ENCODE measurements at regions not wholly inside any gene's neighbourhood (a gene's known extent, or its start where the extent isn't known, plus 50 kb on each side); places are given as distances from the start of the nearest gene placed in this dataset.

GRCh38 chr2:75278821-75279379 is 79.6 kb upstream of the TACR1 start:
- no peak overlapping the region for H3K4me2 ChIP-seq

GRCh38 chr2:75278314-75278713 is 79.0 kb upstream of the TACR1 start:
- no peak for DNase-seq (ENCODE audit: low spot score)
- no peaks in the 10 kb centered on the region for H3K4me1 ChIP-seq (ENCODE audit: insufficient read depth)
- H3K4me3 ChIP-seq = no peak overlapping the region
- H2AFZ ChIP-seq = no peak overlapping the region
- TF ChIP-seq EZH2 (IDR thresholded peaks at IDR 0.05; ENCODE audit: borderline replicate concordance) = no peak
- H3K27me3 ChIP-seq = no peaks in the 10 kb centered on the region
- H3K36me3 ChIP-seq (replicated peaks; ENCODE audit: insufficient read depth, low read depth) = no peaks in the 10 kb centered on the region
- no peaks in the 10 kb centered on the region for H3K9me3 ChIP-seq (ENCODE audit: low read depth)
- H4K20me1 ChIP-seq (ENCODE audit: insufficient read depth, poor library complexity, severe bottlenecking) = no peaks in the 10 kb centered on the region
- WGBS (ENCODE audit: low lambda C conversion rate, missing lambda C conversion rate) = 90% methylated on average over 3 of the region's 3 CpGs
- no peaks in the 10 kb centered on the region for H3K9me2 ChIP-seq (replicated peaks; ENCODE audit: insufficient read depth)
- H3K4me2 ChIP-seq = no peak overlapping the region
- no peak overlapping the region for H3K27ac ChIP-seq
- H3K79me2 ChIP-seq = no peaks in the 10 kb centered on the region

More at GRCh38 chr2:75278821-75279379, 79.6 kb upstream of the TACR1 start:
- H3K4me3 ChIP-seq = no peak overlapping the region
- no peaks in the 10 kb centered on the region for H4K20me1 ChIP-seq (ENCODE audit: insufficient read depth, poor library complexity, severe bottlenecking)
- H3K27me3 ChIP-seq = no peaks in the 10 kb centered on the region
- TF ChIP-seq EZH2 (IDR thresholded peaks at IDR 0.05; ENCODE audit: borderline replicate concordance) (no peak), CTCF (IDR thresholded peaks at IDR 0.05; ENCODE audit: poor library complexity) (no peak), EZH2phosphoT487 (IDR thresholded peaks at IDR 0.05; ENCODE audit: low read depth, severe bottlenecking, unreplicated experiment) (no peak)
- no peaks in the 10 kb centered on the region for H3K4me1 ChIP-seq (ENCODE audit: insufficient read depth)
- no peaks in the 10 kb centered on the region for H3K9me2 ChIP-seq (replicated peaks; ENCODE audit: insufficient read depth)
- DNase-seq (ENCODE audit: low spot score) = no peak
- no peaks in the 10 kb centered on the region for H3K79me2 ChIP-seq
- no peak overlapping the region for H2AFZ ChIP-seq
- WGBS (ENCODE audit: low lambda C conversion rate, missing lambda C conversion rate) = 80% methylated on average over 5 of the region's 5 CpGs
- H3K36me3 ChIP-seq (replicated peaks; ENCODE audit: insufficient read depth, low read depth) = no peaks in the 10 kb centered on the region
- H3K9me3 ChIP-seq (ENCODE audit: low read depth) = no peaks in the 10 kb centered on the region
- no peak overlapping the region for H3K27ac ChIP-seq

GRCh38 chr2:75277111-75277510 is 77.8 kb upstream of the TACR1 start:
- no peaks in the 10 kb centered on the region for H3K36me3 ChIP-seq (replicated peaks; ENCODE audit: insufficient read depth, low read depth)
- no peak overlapping the region for H3K27ac ChIP-seq
- no peak overlapping the region for H3K4me3 ChIP-seq
- no peaks in the 10 kb centered on the region for H3K79me2 ChIP-seq
- DNase-seq (ENCODE audit: low spot score) = no peak
- no peaks in the 10 kb centered on the region for H3K4me1 ChIP-seq (ENCODE audit: insufficient read depth)
- H3K9me3 ChIP-seq (ENCODE audit: low read depth) = no peaks in the 10 kb centered on the region
- H2AFZ ChIP-seq = no peak overlapping the region
- H3K9me2 ChIP-seq (replicated peaks; ENCODE audit: insufficient read depth) = no peaks in the 10 kb centered on the region
- H3K27me3 ChIP-seq = no peaks in the 10 kb centered on the region
- peak overlapping the region; percentile 30 for H3K4me2 ChIP-seq
- TF ChIP-seq EZH2phosphoT487 (IDR thresholded peaks at IDR 0.05; ENCODE audit: low read depth, severe bottlenecking, unreplicated experiment) (no peak), CTCF (IDR thresholded peaks at IDR 0.05; ENCODE audit: poor library complexity) (no peak), EZH2 (IDR thresholded peaks at IDR 0.05; ENCODE audit: borderline replicate concordance) (no peak)
- no peaks in the 10 kb centered on the region for H4K20me1 ChIP-seq (ENCODE audit: insufficient read depth, poor library complexity, severe bottlenecking)

GRCh38 chr2:75276093-75277029 is 77.0 kb upstream of the TACR1 start:
- no peak overlapping the region for H2AFZ ChIP-seq
- no peak for DNase-seq (ENCODE audit: low spot score)
- no peaks in the 10 kb centered on the region for H3K9me2 ChIP-seq (replicated peaks; ENCODE audit: insufficient read depth)
- 59% methylated on average over 8 of the region's 8 CpGs for WGBS (ENCODE audit: low lambda C conversion rate, missing lambda C conversion rate)
- no peaks in the 10 kb centered on the region for H4K20me1 ChIP-seq (ENCODE audit: insufficient read depth, poor library complexity, severe bottlenecking)
- H3K36me3 ChIP-seq (replicated peaks; ENCODE audit: insufficient read depth, low read depth) = no peaks in the 10 kb centered on the region
- H3K4me3 ChIP-seq = no peak overlapping the region
- TF ChIP-seq EZH2phosphoT487 (IDR thresholded peaks at IDR 0.05; ENCODE audit: low read depth, severe bottlenecking, unreplicated experiment) (no peak), CTCF (IDR thresholded peaks at IDR 0.05; ENCODE audit: poor library complexity) (no peak), EZH2 (IDR thresholded peaks at IDR 0.05; ENCODE audit: borderline replicate concordance) (no peak)
- no peaks in the 10 kb centered on the region for H3K9me3 ChIP-seq (ENCODE audit: low read depth)
- H3K4me1 ChIP-seq (ENCODE audit: insufficient read depth) = no peaks in the 10 kb centered on the region
- no peaks in the 10 kb centered on the region for H3K79me2 ChIP-seq
- peak overlapping the region; percentile 30 for H3K4me2 ChIP-seq
- no peak overlapping the region for H3K27ac ChIP-seq
- no peaks in the 10 kb centered on the region for H3K27me3 ChIP-seq
